ENCODE measurements at regions not wholly inside any gene's neighbourhood (a gene's known extent, or its start where the extent isn't known, plus 50 kb on each side); places are given as distances from the start of the nearest gene placed in this dataset.

- TF ChIP-seq CTCF (IDR thresholded peaks at IDR 0.05) (no peak), POLR2A (IDR thresholded peaks at IDR 0.05; ENCODE audit: low read depth) (no peak), EP300 (IDR thresholded peaks at IDR 0.05) (no peak), POLR2AphosphoS5 (IDR thresholded peaks at IDR 0.05) (no peak)
Observed at GRCh38 chr12:17335487-17335886, 729.5 kb upstream of the LMO3 start.
